H1 (cell line): ENCODE measurements at regions not wholly inside any gene's neighbourhood (a gene's known extent, or its start where the extent isn't known, plus 50 kb on each side); places are given as distances from the start of the nearest gene placed in this dataset.

Source experiments
- CTCF ChIA-PET: fragments of 300-600 bp; sonication (Branson Sonifier 250); formaldehyde crosslinking; loops from one replicate; lab custom pipeline; 2021; ENCODE audit not compliant: partially characterized antibody; lab: Charles Lee
- POLR2A ChIA-PET: fragments of 300-600 bp; sonication (Branson Sonifier 250); formaldehyde crosslinking; loops from one replicate; lab custom pipeline; 2021; ENCODE audit warnings: inconsistent platforms; ENCODE audit not compliant: partially characterized antibody; lab: Charles Lee
- DNase-seq, 2 experiments: peaks; one replicate each; pipeline versions ENCODE4 v3.0.0 to v3.0.0-alpha.2; 2010 to 2022; ENCODE audit warnings: low spot score in 2 of 2, low read depth in 1 of 2, mixed read lengths in 1 of 2
- FAIRE-seq: peaks from 2 replicates; lab custom pipeline; 2011; peaks lifted over from hg19 to GRCh38; lab: Jason Lieb, UNC
- H2AFZ ChIP-seq: 2 replicates; pipeline ENCODE4 v1.8.1; 2012; ENCODE audit warnings: low read length, inconsistent platforms
- H2AK5ac ChIP-seq: 2 replicates; pipeline ENCODE4 v1.6.1; 2013; ENCODE audit warnings: low read depth, low read length
- H2BK120ac ChIP-seq: replicated peaks from 2 replicates; pipeline ENCODE3; 2013; ENCODE audit warnings: low read depth, low read length, inconsistent platforms
- H2BK12ac ChIP-seq: 2 replicates; pipeline ENCODE4 v1.6.1; 2013; ENCODE audit warnings: low read depth, low read length
- H2BK15ac ChIP-seq: 2 replicates; pipeline ENCODE4 v1.6.1; 2013; ENCODE audit warnings: low read length
- H2BK20ac ChIP-seq: 2 replicates; pipeline ENCODE4 v1.6.1; 2013; ENCODE audit warnings: low read length
- H2BK5ac ChIP-seq: 2 replicates; pipeline ENCODE4 v1.6.1; 2013; ENCODE audit warnings: low read depth, low read length
- H3K14ac ChIP-seq: 2 replicates; pipeline ENCODE4 v1.6.1; 2013; ENCODE audit warnings: inconsistent platforms; ENCODE audit not compliant: insufficient read length
- H3K18ac ChIP-seq: 2 replicates; pipeline ENCODE4 v1.6.1; 2013; ENCODE audit warnings: low read length; ENCODE audit errors: extremely low read depth
- H3K23ac ChIP-seq: 2 replicates; pipeline ENCODE4 v1.6.1; 2013; ENCODE audit warnings: inconsistent platforms; ENCODE audit not compliant: insufficient read length
- H3K23me2 ChIP-seq: 2 replicates; pipeline ENCODE4 v1.6.1; 2013; ENCODE audit warnings: low read depth, low read length
- H3K27ac ChIP-seq: 2 replicates; pipeline ENCODE4 v1.6.1; 2011; ENCODE audit warnings: low read depth, low read length, inconsistent platforms
- H3K27me3 ChIP-seq, 4 experiments: replicated peaks in 1 of 4; 1 replicate in 1 of 4; 2 replicates in 3 of 4; pipeline versions ENCODE4 v1.6.1 to v1.8.1; 2011 to 2013; ENCODE audit warnings: low read length in 3 of 4, mild to moderate bottlenecking in 3 of 4, inconsistent platforms in 2 of 4, mixed read lengths in 2 of 4, moderate library complexity in 1 of 4; ENCODE audit not compliant: control insufficient read depth in 3 of 4, insufficient read depth in 3 of 4; ENCODE audit errors: extremely low read depth in 1 of 4
- H3K36me3 ChIP-seq, 4 experiments: 2 replicates each; pipeline versions ENCODE4 v1.6.1 to v1.8.1; 2011 to 2013; ENCODE audit warnings: mild to moderate bottlenecking in 4 of 4, low read length in 3 of 4, moderate library complexity in 2 of 4, control low read depth in 1 of 4, inconsistent platforms in 1 of 4; ENCODE audit not compliant: insufficient read depth in 4 of 4, control insufficient read depth in 2 of 4
- H3K4ac ChIP-seq: replicated peaks from 2 replicates; pipeline ENCODE3; 2013; ENCODE audit warnings: low read length, low read depth, mixed read lengths, inconsistent platforms; ENCODE audit not compliant: insufficient read length
- H3K4me1 ChIP-seq, 4 experiments: replicated peaks in 1 of 4; 1 replicate in 1 of 4; 2 replicates in 3 of 4; pipeline versions ENCODE4 v1.6.1 to v1.8.1; 2011 to 2013; ENCODE audit warnings: low read length in 3 of 4, inconsistent platforms in 2 of 4, mixed read lengths in 1 of 4; ENCODE audit not compliant: insufficient read depth in 4 of 4, control insufficient read depth in 3 of 4
- H3K4me2 ChIP-seq, 2 experiments: 2 replicates each; pipeline versions ENCODE4 v1.6.1 to v1.8.1; 2011 to 2013; ENCODE audit warnings: low read depth in 2 of 2, low read length in 2 of 2, control low read depth in 1 of 2, inconsistent platforms in 1 of 2, mild to moderate bottlenecking in 1 of 2; ENCODE audit not compliant: insufficient read depth in 1 of 2
- H3K4me3 ChIP-seq, 4 experiments: fragments of 200-600, 300-600 bp in 1 of 4; sonication (generic), shearing (Covaris generic), sonication (Bioruptor Twin) in 1 of 4; 2 replicates each; pipeline versions ENCODE4 v1.5.1 to v1.8.1; 2011 to 2016; ENCODE audit warnings: low read length in 4 of 4, low read depth in 3 of 4, control low read depth in 2 of 4, inconsistent platforms in 2 of 4, mild to moderate bottlenecking in 2 of 4, mixed read lengths in 1 of 4, moderate library complexity in 1 of 4; ENCODE audit not compliant: insufficient read depth in 2 of 4; ENCODE audit errors: extremely low read depth in 1 of 4
- H3K56ac ChIP-seq: replicated peaks from 2 replicates; pipeline ENCODE3; 2013; ENCODE audit warnings: low read depth, mild to moderate bottlenecking, mixed read lengths, low read length, inconsistent platforms; ENCODE audit not compliant: insufficient read length
- H3K79me1 ChIP-seq: 2 replicates; pipeline ENCODE4 v1.6.1; 2013; ENCODE audit warnings: low read depth, low read length, control low read depth
- H3K79me2 ChIP-seq, 2 experiments: 2 replicates each; pipeline versions ENCODE4 v1.6.1 to v1.8.1; 2012 to 2013; ENCODE audit warnings: low read length in 2 of 2, mild to moderate bottlenecking in 2 of 2, inconsistent platforms in 1 of 2; ENCODE audit not compliant: insufficient read depth in 2 of 2, control insufficient read depth in 1 of 2
- H3K9ac ChIP-seq, 4 experiments: replicated peaks in 1 of 4; 1 replicate in 1 of 4; 2 replicates in 3 of 4; pipeline versions ENCODE4 v1.6.1 to v1.8.1; 2011 to 2013; ENCODE audit warnings: low read depth in 3 of 4, low read length in 3 of 4, control low read depth in 2 of 4, mild to moderate bottlenecking in 2 of 4, moderate library complexity in 2 of 4, inconsistent platforms in 1 of 4; ENCODE audit errors: extremely low read depth in 1 of 4
- H3K9me3 ChIP-seq, 2 experiments: 2 replicates each; pipeline versions ENCODE4 v1.6.1 to v1.8.1; 2012 to 2013; ENCODE audit warnings: mild to moderate bottlenecking in 2 of 2, moderate library complexity in 2 of 2, control low read depth in 1 of 2, inconsistent platforms in 1 of 2, low read depth in 1 of 2, low read length in 1 of 2, mixed read lengths in 1 of 2; ENCODE audit not compliant: insufficient read depth in 2 of 2
- H4K20me1 ChIP-seq, 2 experiments: replicated peaks in 1 of 2; 2 replicates each; pipeline versions ENCODE3 to v1.8.1; 2011 to 2013; ENCODE audit warnings: inconsistent platforms in 2 of 2, low read length in 2 of 2, mild to moderate bottlenecking in 1 of 2; ENCODE audit not compliant: insufficient read depth in 2 of 2, control insufficient read depth in 1 of 2
- H4K5ac ChIP-seq: 2 replicates; pipeline ENCODE4 v1.6.1; 2013; ENCODE audit warnings: low read length, low read depth, mixed read lengths, inconsistent platforms; ENCODE audit not compliant: insufficient read length
- H4K8ac ChIP-seq: 2 replicates; pipeline ENCODE4 v1.8.0; 2013; ENCODE audit warnings: mild to moderate bottlenecking, moderate library complexity, low read length, inconsistent platforms; ENCODE audit not compliant: insufficient read depth; ENCODE audit errors: extremely low read depth
- H4K91ac ChIP-seq: replicated peaks from 2 replicates; pipeline ENCODE3; 2013; ENCODE audit warnings: low read length, mixed read lengths, inconsistent platforms; ENCODE audit not compliant: insufficient read length
- ATF2 ChIP-seq: IDR thresholded peaks from 2 replicates; pipeline ENCODE4 v1.6.1; 2012; ENCODE audit warnings: low read length, inconsistent platforms
- BCL11A ChIP-seq, 2 experiments: IDR thresholded peaks; one replicate each; pipeline ENCODE4 v1.6.1; 2011; ENCODE audit warnings: low read depth in 2 of 2, low read length in 2 of 2, mild to moderate bottlenecking in 2 of 2
- CHD1 ChIP-seq: IDR thresholded peaks from 2 replicates; pipeline ENCODE4 v1.6.1; 2012; ENCODE audit warnings: low read depth, low read length, improper control_type of control experiment
- CHD2 ChIP-seq: IDR thresholded peaks from 2 replicates; pipeline ENCODE4 v1.6.1; 2012; ENCODE audit warnings: low read length, improper control_type of control experiment
- JUND ChIP-seq: IDR thresholded peaks from 2 replicates; pipeline ENCODE4 v1.6.1; 2011; ENCODE audit warnings: mild to moderate bottlenecking, improper control_type of control experiment, low read length
- POU5F1 ChIP-seq: IDR thresholded peaks from 2 replicates; pipeline ENCODE4 v1.6.1; 2011; ENCODE audit warnings: low read depth, mild to moderate bottlenecking, low read length, moderate library complexity
- RAD21 ChIP-seq, 2 experiments: IDR thresholded peaks in 1 of 2; conservative IDR thresholded peaks in 1 of 2; 2 replicates each; pipeline ENCODE4 v1.6.1; 2011; ENCODE audit warnings: low read depth in 2 of 2, low read length in 2 of 2, improper control_type of control experiment in 1 of 2, inconsistent platforms in 1 of 2, mild to moderate bottlenecking in 1 of 2, moderate library complexity in 1 of 2
- SAP30 ChIP-seq: fragments of 300-600 bp; sonication (generic); IDR thresholded peaks from 2 replicates; pipeline ENCODE4 v1.7.1; 2012; ENCODE audit warnings: low read length, moderate library complexity, mild to moderate bottlenecking, inconsistent platforms; ENCODE audit not compliant: insufficient read depth, insufficient replicate concordance
- SIN3A ChIP-seq, 2 experiments: IDR thresholded peaks in 1 of 2; conservative IDR thresholded peaks in 1 of 2; 2 replicates each; pipeline ENCODE4 v1.6.1; 2011 to 2012; ENCODE audit warnings: low read length in 2 of 2, improper control_type of control experiment in 1 of 2, low read depth in 1 of 2, mild to moderate bottlenecking in 1 of 2
- TAF7 ChIP-seq: optimal IDR thresholded peaks from 2 replicates; pipeline ENCODE3; 2011; ENCODE audit warnings: low read depth, mild to moderate bottlenecking, inconsistent platforms, low read length, moderate library complexity, borderline replicate concordance
- TBP ChIP-seq: IDR thresholded peaks from 2 replicates; pipeline ENCODE4 v1.6.1; 2011; ENCODE audit warnings: low read depth, low read length, improper control_type of control experiment
- YY1 ChIP-seq: IDR thresholded peaks from 2 replicates; pipeline ENCODE4 v1.6.1; 2011; ENCODE audit warnings: low read depth, mild to moderate bottlenecking, low read length
- WGBS, 2 experiments: shearing (Covaris generic) in 1 of 2; methylation state at CpG; one replicate each; pipeline versions ENCODE4 v1.1.6 to v1.1.7; 2013 to 2015; ENCODE audit warnings: low lambda C conversion rate in 2 of 2, mixed read lengths in 2 of 2, inconsistent platforms in 1 of 2, low coverage in 1 of 2, missing lambda C conversion rate in 1 of 2; ENCODE audit not compliant: insufficient replicate concordance in 2 of 2, insufficient coverage in 1 of 2, insufficient read length in 1 of 2; ENCODE audit errors: extremely low coverage in 1 of 2, missing lambda C conversion rate in 1 of 2; 5-methylcytosine and 5-hydroxymethylcytosine counted together

GRCh38 chr10:47145290-47145934 is 154.6 kb upstream of the GDF10 start:
- WGBS, 2 experiments: 89% methylated on average over 3 of the region's 5 CpGs; no CpG with 5 or more reads in 1 of the 2 experiments
- no peak for DNase-seq
- no peak for TF ChIP-seq SIN3A (conservative IDR thresholded peaks at IDR 0.05 in 1 of 2, IDR thresholded peaks at IDR 0.05 in 1 of 2; ENCODE audit: low read depth in 1 of 2, low read length in 2 of 2)
- TF ChIP-seq TAF7: no peak
- no peak for TF ChIP-seq JUND
- TF ChIP-seq YY1: no peak
- no peak for TF ChIP-seq CHD2
- TF ChIP-seq TBP: no peak
- TF ChIP-seq RAD21 (IDR thresholded peaks at IDR 0.05 in 1 of 2, conservative IDR thresholded peaks at IDR 0.05 in 1 of 2; ENCODE audit: low read depth in 2 of 2, low read length in 2 of 2): no peak
- TF ChIP-seq SAP30: no peak
- TF ChIP-seq ATF2: no peak
- TF ChIP-seq POU5F1: no peak
- no peak for TF ChIP-seq CHD1
- no peak for TF ChIP-seq BCL11A (IDR thresholded peaks at IDR 0.05; ENCODE audit: low read depth in 2 of 2, low read length in 2 of 2)

More at GRCh38 chr10:47145290-47145934, 154.6 kb upstream of the GDF10 start:
- Histone ChIP-seq H2BK5ac (no peak overlapping the region), H3K4me1 (no peaks in the 10 kb centered on the region), H3K79me1 (no peaks in the 10 kb centered on the region), H2BK15ac (no peak overlapping the region), H3K23me2 (no peaks in the 10 kb centered on the region), H3K23ac (no peak overlapping the region), H3K18ac (no peak overlapping the region), H4K91ac (no peak overlapping the region), H2BK120ac (no peak overlapping the region), H4K20me1 (no peaks in the 10 kb centered on the region), H3K27me3 (no peaks in the 10 kb centered on the region), H3K27ac (no peak overlapping the region), H2AK5ac (no peak overlapping the region), H3K9me3 (no peaks in the 10 kb centered on the region), H3K9ac (no peak overlapping the region), H3K4ac (no peak overlapping the region), H3K4me3 (no peak overlapping the region), H3K4me2 (no peak overlapping the region), H3K36me3 (no peaks in the 10 kb centered on the region), H2AFZ (no peak overlapping the region), H3K14ac (no peak overlapping the region), H2BK12ac (no peak overlapping the region), H4K8ac (no peak overlapping the region), H4K5ac (no peak overlapping the region), H2BK20ac (no peak overlapping the region), H3K56ac (no peak overlapping the region), H3K79me2 (no peaks in the 10 kb centered on the region)
- no peak for FAIRE-seq
- ChIA-PET CTCF (no interaction called here), POLR2A (no interaction called here)
